Fibroblast of skin of right quadriceps (primary cell): ENCODE measurements at regions not wholly inside any gene's neighbourhood (a gene's known extent, or its start where the extent isn't known, plus 50 kb on each side); places are given as distances from the start of the nearest gene placed in this dataset.
"Not testable (repeated sequence)": the region's sequence is repeated elsewhere in the genome, so short reads cannot be mapped to it uniquely, and the experiment has no call there.

ENCODE experiments used
- DNase-seq: peaks from one replicate; pipeline ENCODE4 v3.0.0-alpha.2; 2013

DNA sequence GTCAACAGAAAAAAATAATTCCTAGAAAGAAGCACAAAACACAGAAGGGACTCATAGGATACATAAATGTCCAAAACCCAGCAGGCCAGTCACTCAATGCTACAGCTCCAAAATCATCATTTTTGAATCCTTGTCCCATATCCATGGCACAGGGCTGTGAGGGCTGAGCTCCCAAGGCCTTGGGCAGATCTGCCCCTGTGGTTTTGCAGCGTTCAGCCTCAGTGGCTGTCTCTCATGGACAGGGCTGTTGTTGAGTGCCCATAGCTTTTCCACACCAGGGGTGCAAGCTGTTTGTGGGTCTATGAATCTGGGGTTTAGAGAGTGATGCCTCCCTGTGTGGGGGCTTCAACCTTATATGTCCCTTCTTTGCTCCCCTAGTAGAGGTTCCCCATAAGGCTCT lies 243.2 kb downstream of the CWH43 start:
- not testable (repeated sequence) for DNase-seq

DNA sequence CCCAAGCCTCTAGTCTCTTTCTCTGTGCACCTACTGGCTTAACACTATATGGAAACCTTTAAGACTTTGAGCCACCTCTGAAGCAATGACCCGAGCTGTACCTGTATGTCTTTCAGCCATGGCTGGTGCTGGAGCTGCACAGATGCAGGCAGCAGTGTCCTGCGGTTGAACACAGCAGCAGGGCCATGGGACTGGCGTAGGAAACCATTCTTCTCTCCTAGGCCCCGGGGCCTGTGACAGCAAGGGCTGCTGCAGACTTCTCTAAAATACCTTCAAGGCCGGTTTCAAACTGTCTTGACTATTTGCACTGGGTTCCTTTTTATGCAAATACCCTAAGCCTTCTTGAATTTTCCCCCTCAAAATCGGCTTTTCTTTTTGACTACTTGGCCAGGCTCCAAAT lies 243.6 kb downstream of the CWH43 start:
- DNase-seq, result not testable (repeated sequence)

DNA sequence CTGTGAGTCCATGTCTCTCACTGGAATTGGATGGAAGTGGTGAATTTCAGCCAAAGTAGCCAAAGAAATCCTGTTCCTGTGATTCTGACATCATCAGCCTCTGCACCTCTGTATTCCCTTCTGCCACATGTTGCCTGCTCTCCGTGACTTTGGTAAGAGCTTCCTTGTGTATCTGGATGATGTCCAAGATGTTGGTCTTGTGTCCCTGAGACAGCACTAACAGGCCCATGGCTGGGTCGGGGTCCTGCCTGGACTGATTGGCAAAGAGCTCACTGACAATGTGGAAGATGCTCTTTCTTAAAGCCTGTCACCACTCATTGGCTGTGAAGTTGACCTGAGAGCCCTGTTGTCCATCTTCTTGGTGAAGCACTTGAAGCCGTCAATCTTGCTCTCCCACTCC lies 247.3 kb downstream of the CWH43 start:
- not testable (repeated sequence) for DNase-seq

DNA sequence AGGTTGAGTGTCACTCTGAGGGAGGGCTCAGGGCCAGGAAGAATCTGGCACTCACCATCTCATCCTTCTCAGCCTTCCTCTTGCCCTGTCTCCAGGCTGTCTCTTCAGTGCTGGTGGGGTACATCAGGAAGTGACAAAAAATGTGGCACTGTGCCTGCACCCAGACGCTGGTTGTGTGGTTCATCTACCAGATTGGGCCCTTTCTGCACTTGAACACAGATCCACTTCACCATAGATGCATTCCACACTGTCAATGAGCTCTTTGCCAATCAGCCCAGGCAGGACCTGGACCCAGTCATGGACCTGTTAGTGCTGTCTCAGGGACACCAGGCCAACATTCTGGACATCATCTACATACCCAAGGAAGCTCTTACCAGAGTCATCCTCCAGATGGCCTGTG lies 247.7 kb downstream of the CWH43 start:
- not testable (repeated sequence) for DNase-seq

DNA sequence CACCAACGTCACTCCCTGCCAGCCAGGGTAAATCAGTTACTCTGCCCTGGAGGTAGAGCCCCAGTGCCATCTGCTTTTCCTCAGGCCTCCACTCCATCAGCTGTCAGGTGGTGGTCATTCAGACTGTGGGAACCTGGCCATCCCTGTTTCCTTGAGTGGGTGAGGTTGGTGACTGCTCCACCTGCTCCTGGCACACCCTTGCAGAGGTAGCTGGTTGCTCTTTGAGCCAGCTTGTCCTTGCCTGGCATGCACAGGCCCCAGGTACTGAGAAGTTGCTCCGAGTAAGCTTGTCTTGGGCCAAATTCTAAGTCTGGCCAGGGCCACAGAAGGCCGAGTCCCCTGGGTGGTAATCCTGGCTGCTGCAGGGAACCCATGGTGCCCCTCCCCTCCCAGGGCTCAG lies 248.3 kb downstream of the CWH43 start:
- DNase-seq, result not testable (repeated sequence)

DNA sequence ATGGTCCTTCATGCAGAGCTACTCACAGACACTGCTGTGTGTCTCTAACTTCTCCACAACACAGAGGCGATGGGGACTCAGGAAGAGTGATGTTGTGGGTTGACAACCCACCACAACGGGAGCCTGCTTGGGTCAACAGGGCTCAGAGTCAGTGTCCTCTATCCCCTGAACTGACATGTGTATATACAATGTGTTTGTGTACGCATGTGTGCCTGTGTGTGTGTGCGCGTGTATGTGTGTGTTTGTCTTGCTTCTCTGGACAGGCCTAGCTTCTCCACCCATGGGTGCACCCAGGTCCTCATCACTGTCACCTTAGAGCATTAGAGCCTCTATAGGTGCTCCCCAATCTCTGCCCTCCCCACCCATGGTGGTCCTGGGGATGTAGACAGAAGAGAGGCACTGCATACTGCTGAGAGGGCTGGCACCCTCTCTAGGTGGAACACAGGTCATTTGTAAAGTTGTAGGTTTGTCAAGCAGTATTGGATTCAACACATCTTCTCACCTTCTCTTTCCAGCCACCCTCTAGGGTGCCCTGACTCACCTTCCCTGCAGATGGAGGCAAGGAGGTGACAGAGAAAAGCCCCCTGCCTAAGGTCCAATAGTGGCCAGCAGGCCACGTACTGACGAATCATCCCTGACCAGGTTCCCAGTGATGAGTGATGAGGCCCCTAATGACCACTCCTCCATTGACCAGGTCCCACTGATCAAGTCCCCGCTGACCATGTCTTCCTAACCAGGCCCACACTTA lies 249.5 kb downstream of the CWH43 start:
- DNase-seq, result not testable (repeated sequence)

DNA sequence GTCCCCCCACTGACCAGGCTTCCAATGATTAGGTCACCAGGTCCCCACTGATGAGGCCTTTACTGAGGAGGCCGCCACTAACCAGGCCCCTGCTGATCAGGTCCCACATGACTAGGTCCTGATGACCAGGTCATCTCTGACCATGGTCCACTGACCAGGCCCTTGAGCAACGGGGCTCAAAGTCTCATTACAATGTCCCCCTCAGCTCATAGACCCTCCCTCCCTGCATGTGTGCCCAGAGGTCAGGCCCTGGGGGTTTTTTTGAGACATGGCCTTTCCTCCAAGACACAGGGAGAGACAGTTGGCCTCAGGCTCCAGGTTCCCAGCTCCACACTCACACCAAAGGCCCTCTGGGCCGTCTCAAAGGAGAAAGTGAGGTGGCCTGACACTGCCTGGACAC lies 250.4 kb downstream of the CWH43 start:
- not testable (repeated sequence) for DNase-seq

DNA sequence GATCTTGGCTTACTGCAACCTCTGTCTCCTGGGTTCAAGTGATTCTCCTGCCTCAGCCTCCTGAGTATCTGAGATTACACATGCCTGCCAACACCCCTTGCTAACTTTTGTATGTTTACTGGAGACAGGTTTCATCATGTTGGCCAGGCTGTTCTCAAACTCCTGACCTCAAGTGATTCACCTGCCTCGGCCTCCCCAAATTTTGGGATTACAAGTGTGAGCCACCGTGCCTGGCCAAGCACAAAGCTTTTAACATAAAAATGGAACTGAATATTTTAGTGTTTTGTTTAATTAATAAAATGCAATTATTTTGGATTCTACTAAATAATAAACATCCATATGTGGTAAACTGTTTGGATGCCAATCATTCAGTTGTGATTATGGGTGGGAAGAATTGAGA lies 255.2 kb downstream of the CWH43 start:
- DNase-seq, result not testable (repeated sequence)

DNA sequence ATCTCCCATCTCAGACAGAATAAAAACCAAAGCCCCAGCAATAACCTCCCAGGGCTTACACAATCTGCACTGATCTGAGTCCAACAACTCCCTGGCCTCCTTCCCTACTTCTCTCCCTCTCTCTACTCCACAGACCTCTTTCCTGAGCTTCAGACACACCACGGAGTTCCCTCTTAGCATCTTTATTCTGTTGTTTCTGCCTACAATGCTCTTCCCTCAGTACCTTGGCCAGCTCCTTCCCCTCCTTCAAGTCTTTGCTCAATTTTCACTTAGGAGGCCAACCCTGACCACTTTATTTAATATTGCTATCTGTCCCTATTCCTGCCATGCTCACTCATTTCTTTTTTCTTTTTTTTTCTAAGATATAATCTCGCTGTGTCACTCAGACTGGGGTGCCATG lies 276.7 kb downstream of the CWH43 start:
- DNase-seq, result not testable (repeated sequence)

DNA sequence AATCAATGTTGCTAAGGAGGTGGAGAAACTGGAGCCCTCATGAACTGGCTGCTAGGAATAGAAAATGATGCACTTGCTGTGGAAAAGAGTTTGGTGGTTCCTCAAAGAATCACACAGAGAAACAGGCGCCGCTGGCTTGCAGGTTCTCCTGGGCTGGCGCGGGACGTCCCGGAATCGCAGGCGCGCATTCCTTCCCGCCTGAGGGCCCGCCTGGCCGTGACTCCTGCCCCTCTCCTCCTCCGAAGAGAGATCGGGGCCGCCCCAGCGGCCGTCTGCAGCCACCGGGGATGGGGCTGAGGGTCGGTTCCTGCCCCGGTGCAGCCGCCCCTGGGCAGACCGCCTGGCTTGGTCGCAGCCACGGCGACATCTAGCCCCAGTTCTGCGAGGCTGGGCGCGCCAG lies 284.4 kb downstream of the CWH43 start:
- DNase-seq, result not testable (repeated sequence)

DNA sequence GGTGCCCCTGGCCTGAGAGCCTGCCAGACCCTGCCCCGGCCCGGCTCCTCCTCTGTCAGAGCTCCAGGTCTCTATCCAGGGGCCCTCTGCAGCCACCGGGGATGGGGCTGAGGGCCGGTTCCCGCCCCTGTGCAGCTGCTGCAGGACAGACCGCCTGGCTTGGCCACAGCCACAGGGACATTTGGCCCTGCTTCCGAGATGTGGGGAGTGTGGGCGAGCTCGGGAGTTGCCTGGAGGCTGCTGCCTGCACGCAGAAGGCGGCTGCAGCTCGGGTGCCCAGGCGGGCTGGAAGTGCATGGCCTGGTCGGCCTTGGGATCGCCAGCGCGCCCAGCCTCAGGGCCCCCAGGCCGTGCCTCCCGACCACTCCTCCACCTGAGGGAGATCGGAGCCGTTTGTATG lies 284.8 kb downstream of the CWH43 start:
- DNase-seq, result not testable (repeated sequence)

DNA sequence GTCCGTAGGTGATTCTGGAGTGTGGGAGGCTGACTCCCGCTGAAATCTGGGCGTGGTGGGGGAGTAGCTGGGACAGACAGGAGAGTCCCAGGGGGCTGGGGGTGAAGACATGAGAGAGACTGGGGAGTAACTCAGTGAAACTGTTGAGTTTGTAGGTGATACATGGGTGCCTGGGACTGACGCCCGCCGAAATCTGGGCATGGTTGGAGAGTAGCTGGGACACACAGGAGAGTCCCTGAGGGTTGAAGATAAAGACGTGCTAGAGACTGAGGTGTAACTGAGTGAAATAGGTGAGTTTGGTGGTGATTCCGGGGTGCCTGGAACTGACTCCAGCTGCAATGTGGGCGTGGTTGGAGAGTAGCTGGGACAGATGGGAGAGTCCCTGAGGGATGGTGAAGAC lies 299.8 kb downstream of the CWH43 start:
- DNase-seq, result not testable (repeated sequence)

DNA sequence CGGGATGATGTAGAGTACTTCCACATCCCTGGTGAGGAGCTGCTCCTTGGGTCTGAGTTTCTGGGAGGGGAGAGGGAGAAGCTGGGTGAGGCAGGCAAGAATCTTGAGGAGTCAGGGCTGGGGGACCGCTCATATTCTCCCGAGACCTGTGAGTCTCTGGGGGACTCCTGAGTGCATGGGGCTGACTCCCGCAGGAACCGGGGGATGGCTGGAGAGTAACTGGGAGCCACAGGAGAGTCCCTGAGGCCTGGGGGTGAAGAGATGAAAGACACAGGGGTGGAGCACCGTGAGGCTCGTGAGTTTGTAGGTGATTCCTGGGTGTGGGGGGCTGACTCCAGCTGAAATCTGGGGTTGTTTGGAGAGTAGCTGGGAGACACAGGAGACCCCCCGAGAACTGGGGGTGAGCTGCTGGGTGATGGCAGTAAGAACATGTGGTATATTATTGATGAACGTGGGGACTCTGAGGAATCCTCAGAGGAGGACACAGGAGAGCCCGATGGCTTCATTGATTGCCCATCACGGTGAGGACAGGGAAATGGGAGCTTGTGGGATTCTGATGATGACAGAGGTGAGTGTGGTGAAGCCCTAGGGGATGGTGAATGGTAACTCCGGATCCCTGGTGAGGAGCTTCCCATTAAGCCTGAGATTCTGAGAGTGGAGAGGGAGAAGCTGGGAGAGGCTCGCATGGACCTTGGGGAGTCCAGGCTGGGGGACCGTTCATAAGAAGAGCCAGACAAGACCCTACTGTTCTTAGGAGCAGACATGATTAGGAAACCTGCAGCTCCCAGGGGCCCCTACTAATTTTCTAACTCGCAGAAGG lies 301.1 kb downstream of the CWH43 start:
- DNase-seq, result peak; percentile 15

DNA sequence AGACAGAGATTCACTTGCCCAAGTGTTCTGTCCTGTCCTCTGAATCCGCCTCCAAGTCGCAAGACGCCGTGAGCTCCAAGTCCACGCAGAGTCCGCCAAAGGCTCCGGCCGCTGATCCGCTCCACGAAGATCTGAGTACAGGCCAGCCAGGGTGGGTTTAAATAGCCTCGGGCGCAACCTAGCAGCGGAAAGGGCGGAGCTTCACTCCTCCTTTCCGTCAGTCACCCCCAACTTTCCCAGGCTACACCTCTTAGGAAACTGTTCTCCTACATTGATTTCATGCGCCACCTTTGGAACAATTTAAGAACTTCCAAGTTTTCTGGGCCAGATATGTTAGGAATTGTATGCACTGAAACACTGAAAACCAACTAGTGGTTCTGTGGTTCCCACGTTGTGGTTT lies 301.8 kb downstream of the CWH43 start:
- peak; percentile 23 for DNase-seq

DNA sequence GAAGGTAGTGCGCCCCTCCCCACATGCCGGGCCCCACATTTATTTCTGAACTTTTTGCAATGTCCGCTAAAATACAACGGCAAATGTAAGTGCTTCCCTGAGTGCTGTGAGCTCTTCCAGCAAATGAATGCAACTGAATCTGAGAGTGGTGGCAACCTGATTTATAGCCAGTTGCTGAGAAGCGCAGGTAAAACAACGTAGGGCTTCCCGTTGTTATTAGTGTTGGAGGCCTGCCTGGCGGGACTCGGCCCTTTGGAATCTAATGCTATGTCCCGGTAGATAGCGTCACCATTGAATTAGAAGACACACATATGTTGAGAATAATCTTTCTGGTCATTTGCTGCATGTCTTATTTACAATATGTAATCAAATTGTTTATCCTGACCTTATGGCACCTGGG lies 302.7 kb downstream of the CWH43 start:
- peak; percentile 9 for DNase-seq

DNA sequence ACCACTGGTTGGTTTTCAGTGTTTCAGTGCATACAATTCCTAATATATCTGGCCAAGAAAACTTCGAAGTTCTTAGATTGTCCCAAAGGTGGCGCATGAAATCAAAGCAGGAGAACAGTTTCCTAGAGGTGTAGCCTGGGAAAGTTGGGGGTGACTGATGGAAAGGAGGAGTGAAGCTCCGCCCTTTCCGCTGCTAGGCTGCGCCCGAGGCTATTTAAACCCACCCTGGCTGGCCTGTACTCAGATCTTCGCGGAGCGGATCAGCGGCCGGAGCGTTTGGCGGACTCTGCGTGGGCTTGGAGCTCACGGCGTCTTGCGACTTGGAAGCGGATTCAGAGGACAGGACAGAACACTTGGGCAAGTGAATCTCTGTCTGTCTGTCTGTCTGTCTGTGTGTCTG lies 328.7 kb downstream of the CWH43 start:
- DNase-seq, result not testable (repeated sequence)

DNA sequence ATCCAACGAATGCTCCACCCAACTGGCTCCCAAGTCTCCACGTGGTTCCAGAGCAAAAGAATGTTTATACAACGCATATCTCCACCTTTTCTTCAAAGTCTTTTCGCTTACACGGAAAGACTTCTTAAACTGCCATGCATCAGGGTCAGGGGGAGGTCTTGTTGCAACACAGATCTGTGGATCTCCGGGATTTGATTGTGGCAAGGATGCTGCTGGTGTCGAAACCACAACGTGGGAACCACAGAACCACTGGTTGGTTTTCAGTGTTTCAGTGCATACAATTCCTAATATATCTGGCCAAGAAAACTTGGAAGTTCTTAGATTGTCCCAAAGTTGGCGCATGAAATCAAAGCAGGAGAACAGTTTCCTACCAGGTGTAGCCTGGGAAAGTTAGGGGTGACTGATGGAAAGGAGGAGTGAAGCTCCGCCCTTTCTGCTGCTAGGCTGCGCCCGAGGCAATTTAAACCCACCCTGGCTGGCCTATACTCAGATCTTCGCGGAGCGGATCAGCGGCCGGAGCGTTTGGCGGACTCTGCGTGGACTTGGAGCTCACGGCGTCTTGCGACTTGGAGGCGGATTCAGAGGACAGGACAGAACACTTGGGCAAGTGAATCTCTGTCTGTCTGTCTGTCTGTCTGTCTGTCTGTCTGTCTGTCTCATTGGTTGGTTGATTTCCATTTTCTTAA lies 334.8 kb downstream of the CWH43 start:
- DNase-seq, result not testable (repeated sequence)

DNA sequence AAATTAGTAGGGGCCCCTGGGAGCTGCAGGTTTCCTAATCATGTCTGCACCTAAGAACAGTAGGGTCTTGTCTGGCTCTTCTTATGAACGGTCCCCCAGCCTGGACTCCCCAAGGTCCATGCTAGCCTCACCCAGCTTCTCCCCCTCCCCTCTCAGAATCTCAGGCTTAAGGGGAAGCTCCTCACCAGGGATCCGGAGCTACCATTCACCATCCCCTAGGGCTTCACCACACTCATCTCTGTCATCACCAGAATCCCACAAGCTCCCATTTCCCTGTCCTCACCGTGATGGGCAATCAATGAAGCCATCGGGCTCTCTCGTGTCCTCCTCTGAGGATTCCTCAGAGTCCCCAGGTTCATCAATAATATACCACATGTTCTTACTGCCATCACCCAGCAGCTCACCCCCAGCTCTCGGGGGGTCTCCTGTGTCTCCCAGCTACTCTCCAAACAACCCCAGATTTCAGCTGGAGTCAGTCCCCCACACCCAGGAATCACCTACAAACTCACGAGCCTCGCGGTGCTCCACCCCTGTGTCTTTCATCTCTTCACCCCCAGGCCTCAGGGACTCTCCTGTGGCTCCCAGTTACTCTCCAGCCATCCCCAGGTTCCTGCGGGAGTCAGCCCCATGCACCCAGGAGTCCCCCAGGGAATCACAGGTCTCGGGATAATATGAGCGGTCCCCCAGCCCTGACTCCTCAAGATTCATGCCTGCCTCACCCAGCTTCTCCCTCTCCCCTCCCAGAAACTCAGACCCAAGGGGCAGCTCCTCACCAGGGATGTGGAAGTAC lies 335.6 kb downstream of the CWH43 start:
- not testable (repeated sequence) for DNase-seq

DNA sequence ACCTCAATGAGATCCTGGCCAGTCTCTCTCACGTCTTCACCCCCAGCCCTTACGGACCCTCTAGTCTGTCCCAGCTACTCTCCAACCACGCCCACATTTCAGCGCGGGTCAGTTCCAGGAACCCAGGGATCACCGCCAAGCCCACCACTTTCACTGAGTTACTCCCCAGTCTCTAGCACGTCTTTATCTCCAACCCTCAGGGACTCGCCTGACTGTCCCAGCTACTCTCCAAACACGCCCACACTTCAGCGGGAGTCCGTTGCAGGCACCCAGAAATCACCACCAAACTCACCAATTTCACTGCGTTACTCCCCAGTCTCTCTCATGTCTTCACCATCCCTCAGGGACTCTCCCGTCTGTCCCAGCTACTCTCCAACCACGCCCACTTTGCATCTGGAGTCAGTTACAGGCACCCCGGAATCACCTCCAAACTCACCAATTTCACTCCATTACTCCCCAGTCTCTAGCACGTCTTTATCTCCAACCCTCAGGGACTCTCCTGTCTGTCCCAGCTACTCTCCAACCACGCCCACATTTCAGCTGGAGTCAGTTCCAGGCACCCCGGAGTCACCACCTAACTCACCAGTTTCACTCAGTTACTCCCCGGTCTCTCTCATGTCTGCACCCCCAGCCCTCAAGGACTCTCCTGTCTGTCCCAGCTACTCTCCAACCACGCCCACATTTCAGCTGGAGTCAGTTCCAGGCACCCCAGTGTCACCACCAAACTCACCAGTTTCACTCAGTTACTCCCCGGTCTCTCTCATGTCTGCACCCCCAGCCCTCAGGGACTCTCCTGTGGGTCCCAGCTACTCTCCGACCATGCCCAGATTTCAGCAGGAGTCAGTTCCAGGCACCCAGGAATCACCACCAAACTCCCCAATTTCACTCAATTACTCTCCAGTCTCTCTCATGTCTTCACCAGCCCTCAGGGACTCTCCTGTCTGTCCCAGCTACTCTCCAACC lies 336.8 kb downstream of the CWH43 start:
- not testable (repeated sequence) for DNase-seq

DNA sequence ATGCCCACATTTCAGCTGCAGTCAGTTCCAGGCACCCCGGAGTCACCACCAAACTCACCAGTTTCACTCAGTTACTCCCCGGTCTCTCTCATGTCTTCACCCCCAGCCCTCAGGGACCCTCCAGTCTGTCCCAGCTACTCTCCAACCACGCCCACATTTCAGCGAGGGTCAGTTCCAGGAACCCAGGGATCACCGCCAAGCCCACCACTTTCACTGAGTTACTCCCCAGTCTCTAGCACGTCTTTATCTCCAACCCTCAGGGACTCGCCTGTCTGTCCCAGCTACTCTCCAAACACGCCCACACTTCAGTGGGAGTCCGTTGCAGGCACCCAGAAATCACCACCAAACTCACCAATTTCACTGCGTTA lies 337.5 kb downstream of the CWH43 start:
- not testable (repeated sequence) for DNase-seq
